ENCODE measurements at regions not wholly inside any gene's neighbourhood (a gene's known extent, or its start where the extent isn't known, plus 50 kb on each side); places are given as distances from the start of the nearest gene placed in this dataset.

GRCh38 chr12:107287436-107288413, 194.4 kb upstream of the CRY1 start:
- intact Hi-C loops (cut with DNase I): no loop called here
- DNase-seq (no peak), ATAC-seq (no peak)
- Histone ChIP-seq H3K27ac (no peak overlapping the region), H3K27me3 (ENCODE audit: low read depth) (no peaks in the 10 kb centered on the region), H3K36me3 (no peaks in the 10 kb centered on the region), H3K9me3 (no peaks in the 10 kb centered on the region), H3K4me3 (no peak overlapping the region), H3K4me1 (no peaks in the 10 kb centered on the region)
- no peak for TF ChIP-seq CTCF (IDR thresholded peaks at IDR 0.05)

GRCh38 chr12:107288414-107289127, 195.2 kb upstream of the CRY1 start:
- DNase-seq: no peak
- no peak overlapping the region for H3K4me3 ChIP-seq
- H3K36me3 ChIP-seq: no peaks in the 10 kb centered on the region
- no peaks in the 10 kb centered on the region for H3K4me1 ChIP-seq
- no peaks in the 10 kb centered on the region for H3K9me3 ChIP-seq
- TF ChIP-seq CTCF (IDR thresholded peaks at IDR 0.05): no peak
- intact Hi-C loops (cut with DNase I): no loop called here
- no peaks in the 10 kb centered on the region for H3K27me3 ChIP-seq (ENCODE audit: low read depth)
- ATAC-seq: no peak
- no peak overlapping the region for H3K27ac ChIP-seq

- Histone ChIP-seq H3K36me3 (no peaks in the 10 kb centered on the region), H3K4me1 (no peaks in the 10 kb centered on the region), H3K9me3 (no peaks in the 10 kb centered on the region), H3K4me3 (no peak overlapping the region), H3K27ac (no peak overlapping the region), H3K27me3 (ENCODE audit: low read depth) (no peaks in the 10 kb centered on the region)
- TF ChIP-seq CTCF (IDR thresholded peaks at IDR 0.05): no peak
- no peak for ATAC-seq
- DNase-seq: no peak
- intact Hi-C loops (cut with DNase I): no loop called here
Observed at GRCh38 chr12:107291018-107291417, 197.7 kb upstream of the CRY1 start.

GRCh38 chr12:107296681-107297089, 203.3 kb upstream of the CRY1 start:
- Histone ChIP-seq H3K36me3 (no peaks in the 10 kb centered on the region), H3K4me3 (no peak overlapping the region), H3K9me3 (no peaks in the 10 kb centered on the region), H3K4me1 (no peaks in the 10 kb centered on the region), H3K27me3 (ENCODE audit: low read depth) (no peaks in the 10 kb centered on the region), H3K27ac (no peak overlapping the region)
- DNase-seq (no peak), ATAC-seq (no peak)
- intact Hi-C loops (cut with DNase I): no loop called here
- no peak for TF ChIP-seq CTCF (IDR thresholded peaks at IDR 0.05)

GRCh38 chr12:107302649-107303341, 209.4 kb upstream of the CRY1 start:
- intact Hi-C loops (cut with DNase I): no loop called here
- no peak for TF ChIP-seq CTCF (IDR thresholded peaks at IDR 0.05)
- DNase-seq (no peak), ATAC-seq (no peak)
- Histone ChIP-seq H3K4me1 (no peaks in the 10 kb centered on the region), H3K9me3 (no peaks in the 10 kb centered on the region), H3K4me3 (no peak overlapping the region), H3K27me3 (ENCODE audit: low read depth) (peaks cover 5% of the 10 kb centered on the region), H3K36me3 (no peaks in the 10 kb centered on the region), H3K27ac (no peak overlapping the region)
